GM19438 (cell line): ENCODE measurements at regions not wholly inside any gene's neighbourhood (a gene's known extent, or its start where the extent isn't known, plus 50 kb on each side); places are given as distances from the start of the nearest gene placed in this dataset.
"Not testable (repeated sequence)": the region's sequence is repeated elsewhere in the genome, so short reads cannot be mapped to it uniquely, and the experiment has no call there.

Experiments used
- ATAC-seq: cut with Tn5 transposase; IDR thresholded peaks from one replicate; pipeline ENCODE4 v1.9.1; 2021; ENCODE audit warnings: low read depth; ENCODE audit not compliant: unreplicated experiment

- ATAC-seq = no peak
Measured at GRCh38 chr2:236816197-236817170, 246.9 kb downstream of the ACKR3 start.

- no peak for ATAC-seq
Measured at GRCh38 chr2:236818281-236819045, 248.8 kb downstream of the ACKR3 start.

GRCh38 chr2:236819275-236820002 is 249.8 kb downstream of the ACKR3 start:
- no peak for ATAC-seq

- ATAC-seq = no peak
Measured at GRCh38 chr2:236820763-236821344, 251.2 kb downstream of the ACKR3 start.

GRCh38 chr2:236823041-236823629 is 253.5 kb downstream of the ACKR3 start:
- ATAC-seq = no peak

GRCh38 chr2:236823963-236824362 is 254.3 kb downstream of the ACKR3 start:
- ATAC-seq = no peak

GRCh38 chr2:236824836-236825235 is 255.2 kb downstream of the ACKR3 start:
- ATAC-seq = no peak

GRCh38 chr2:236825989-236826510 is 256.4 kb downstream of the ACKR3 start:
- no peak for ATAC-seq

- no peak for ATAC-seq
Measured at GRCh38 chr2:236826606-236827156, 257.1 kb downstream of the ACKR3 start.

GRCh38 chr2:236827997-236828396 is 257.7 kb upstream of the COPS8 start:
- no peak for ATAC-seq

GRCh38 chr2:236828820-236829219 is 256.9 kb upstream of the COPS8 start:
- no peak for ATAC-seq

- ATAC-seq = no peak
Measured at GRCh38 chr2:236830926-236831325, 254.8 kb upstream of the COPS8 start.

GRCh38 chr2:236831698-236832097 is 254.0 kb upstream of the COPS8 start:
- no peak for ATAC-seq

GRCh38 chr2:236833501-236834073 is 252.1 kb upstream of the COPS8 start:
- ATAC-seq = no peak

- ATAC-seq = no peak
Measured at GRCh38 chr2:236834284-236834683, 251.4 kb upstream of the COPS8 start.

GRCh38 chr2:236835307-236836024 is 250.2 kb upstream of the COPS8 start:
- no peak for ATAC-seq

- ATAC-seq = not testable (repeated sequence)
Measured at GRCh38 chr2:236836028-236836427, 249.7 kb upstream of the COPS8 start.

- no peak for ATAC-seq
Measured at GRCh38 chr2:236840215-236840614, 245.5 kb upstream of the COPS8 start.

GRCh38 chr2:236840857-236841256 is 244.8 kb upstream of the COPS8 start:
- ATAC-seq = no peak
